Naive thymus-derived CD4-positive, alpha-beta T cell (primary cell): ENCODE measurements at regions not wholly inside any gene's neighbourhood (a gene's known extent, or its start where the extent isn't known, plus 50 kb on each side); places are given as distances from the start of the nearest gene placed in this dataset.

Source experiments
- ATAC-seq: fragments of 150-1000 bp; cut with Tn5 transposase; 2 replicates; pipeline ENCODE4 v1.10.0; 2021; ENCODE audit warnings: mild to moderate bottlenecking, moderate library complexity
- CTCF ChIA-PET: fragments of 350-600 bp; sonication (Branson Sonifier 250); formaldehyde crosslinking; loops from one replicate; lab custom pipeline; 2021; ENCODE audit warnings: antibody characterized with exemption; lab: Charles Lee
- POLR2A ChIA-PET: fragments of 350-600 bp; sonication (Branson Sonifier 250); formaldehyde crosslinking; loops from one replicate; lab custom pipeline; 2021; ENCODE audit warnings: antibody characterized with exemption, inconsistent platforms; lab: Charles Lee
- DNase-seq, 9 donors: peaks; one replicate each; pipeline versions ENCODE4 v3.0.0 to v3.0.0-alpha.2; 2020 to 2022; ENCODE audit warnings: mixed read lengths in 1 of 9
- H3K27ac ChIP-seq: one replicate; pipeline ENCODE4 v1.7.0; 2013; ENCODE audit warnings: mild to moderate bottlenecking, low read depth, low read length, moderate library complexity
- H3K27me3 ChIP-seq, 2 donors: one replicate each; pipeline ENCODE4 v1.7.0; 2013; ENCODE audit warnings: low read length in 2 of 2, mild to moderate bottlenecking in 2 of 2, moderate library complexity in 2 of 2; ENCODE audit not compliant: control insufficient read depth in 2 of 2, insufficient read depth in 2 of 2
- H3K36me3 ChIP-seq, 3 experiments: 1 replicate in 2 of 3; 2 replicates in 1 of 3; pipeline ENCODE4 v1.7.0; 2013; ENCODE audit warnings: low read length in 3 of 3, mild to moderate bottlenecking in 3 of 3, moderate library complexity in 1 of 3; ENCODE audit not compliant: insufficient read depth in 3 of 3, control insufficient read depth in 2 of 3
- H3K4me1 ChIP-seq, 2 donors: one replicate each; pipeline ENCODE4 v1.7.0; 2013; ENCODE audit warnings: low read length in 2 of 2, mild to moderate bottlenecking in 2 of 2, moderate library complexity in 1 of 2; ENCODE audit not compliant: control insufficient read depth in 2 of 2, insufficient read depth in 2 of 2
- H3K4me3 ChIP-seq: 2 replicates; pipeline ENCODE4 v1.7.0; 2013; ENCODE audit warnings: mild to moderate bottlenecking, low read length
- H3K9me3 ChIP-seq, 3 experiments: 1 replicate in 2 of 3; 2 replicates in 1 of 3; pipeline ENCODE4 v1.7.0; 2013; ENCODE audit warnings: low read length in 3 of 3; ENCODE audit not compliant: control insufficient read depth in 2 of 3
- H3K27ac Mint-ChIP-seq, 9 donors: one replicate each; pipeline ENCODE4 v1.8.0; 2020 to 2022; ENCODE audit warnings: mixed read lengths in 9 of 9, mild to moderate bottlenecking in 8 of 9, moderate library complexity in 5 of 9, inconsistent platforms in 2 of 9
- H3K27me3 Mint-ChIP-seq, 5 donors: one replicate each; pipeline ENCODE4 v1.8.0; 2021 to 2022; ENCODE audit warnings: mixed read lengths in 5 of 5, mild to moderate bottlenecking in 1 of 5
- H3K36me3 Mint-ChIP-seq, 5 donors: one replicate each; pipeline ENCODE4 v1.8.0; 2020 to 2022; ENCODE audit warnings: mixed read lengths in 5 of 5, mild to moderate bottlenecking in 3 of 5, inconsistent platforms in 1 of 5
- H3K4me1 Mint-ChIP-seq, 7 donors: one replicate each; pipeline ENCODE4 v1.8.0; 2020 to 2022; ENCODE audit warnings: mixed read lengths in 7 of 7, mild to moderate bottlenecking in 3 of 7, inconsistent platforms in 1 of 7
- H3K4me3 Mint-ChIP-seq, 10 donors: one replicate each; pipeline ENCODE4 v1.8.0; 2020 to 2022; ENCODE audit warnings: mild to moderate bottlenecking in 10 of 10, mixed read lengths in 10 of 10, moderate library complexity in 6 of 10, inconsistent platforms in 2 of 10
- H3K9me3 Mint-ChIP-seq, 11 donors: one replicate each; pipeline ENCODE4 v1.8.0; 2020 to 2022; ENCODE audit warnings: mixed read lengths in 11 of 11, mild to moderate bottlenecking in 4 of 11, inconsistent platforms in 1 of 11, moderate library complexity in 1 of 11
- intact Hi-C, 2 donors: fragments of 100-400 bp; cut with micrococcal nuclease; formaldehyde crosslinking; loops; one replicate each; pipeline ENCODE4 v1.15.1; 2023

- no peak for DNase-seq
- Mint-ChIP-seq H3K4me1 (peaks cover 0 to 7% (median 5%) of the 10 kb centered on the region in 7 donors), H3K27ac (no peak overlapping the region), H3K9me3 (peaks cover 0 to 10% (median 2%) of the 10 kb centered on the region in 11 donors), H3K36me3 (no peaks in the 10 kb centered on the region), H3K4me3 (no peak overlapping the region), H3K27me3 (peaks cover 5 to 25% (median 21%) of the 10 kb centered on the region in 5 donors)
- Histone ChIP-seq H3K27me3 (no peaks in the 10 kb centered on the region), H3K27ac (no peak overlapping the region), H3K4me3 (no peak overlapping the region), H3K9me3 (no peaks in the 10 kb centered on the region), H3K4me1 (no peaks in the 10 kb centered on the region), H3K36me3 (no peaks in the 10 kb centered on the region)
- ATAC-seq: no peak
- intact Hi-C loops: no loop called here
- ChIA-PET POLR2A (no interaction called here), CTCF (no interaction called here)
Observed at GRCh38 chr6:167731731-167732422, 94.8 kb upstream of the AFDN start.

- H3K27ac Mint-ChIP-seq: no peak overlapping the region
- POLR2A ChIA-PET: no interaction called here
Observed at GRCh38 chr6:167733740-167734661, 92.7 kb upstream of the AFDN start.

GRCh38 chr6:167734662-167735083 lies 92.0 kb upstream of the AFDN start:
- no peaks in the 10 kb centered on the region for H3K36me3 Mint-ChIP-seq
- Histone ChIP-seq H3K4me3 (no peak overlapping the region), H3K9me3 (no peaks in the 10 kb centered on the region), H3K27me3 (no peaks in the 10 kb centered on the region), H3K4me1 (no peaks in the 10 kb centered on the region), H3K36me3 (no peaks in the 10 kb centered on the region), H3K27ac (no peak overlapping the region)
- peaks cover 0 to 10% (median 2%) of the 10 kb centered on the region in 11 donors for H3K9me3 Mint-ChIP-seq
- no peak for ATAC-seq
- CTCF ChIA-PET: no interaction called here
- DNase-seq: no peak
- intact Hi-C loops: no loop called here
- H3K4me3 Mint-ChIP-seq: no peak overlapping the region
- H3K27me3 Mint-ChIP-seq: peaks cover 9 to 26% (median 12%) of the 10 kb centered on the region in 5 donors
- H3K27ac Mint-ChIP-seq: no peak overlapping the region
- H3K4me1 Mint-ChIP-seq: peaks cover 0 to 7% (median 5%) of the 10 kb centered on the region in 7 donors
- POLR2A ChIA-PET: no interaction called here

More at GRCh38 chr6:167733740-167734661, 92.7 kb upstream of the AFDN start:
- CTCF ChIA-PET: no interaction called here
- Histone ChIP-seq H3K27me3 (no peaks in the 10 kb centered on the region), H3K9me3 (no peaks in the 10 kb centered on the region), H3K4me3 (no peak overlapping the region), H3K27ac (no peak overlapping the region), H3K36me3 (no peaks in the 10 kb centered on the region), H3K4me1 (no peaks in the 10 kb centered on the region)
- Mint-ChIP-seq H3K27me3 (peaks cover 9 to 26% (median 11%) of the 10 kb centered on the region in 5 donors), H3K9me3 (peaks cover 0 to 10% (median 2%) of the 10 kb centered on the region in 11 donors), H3K36me3 (no peaks in the 10 kb centered on the region), H3K4me3 (peak overlapping the region in 1 of 10 donors; percentile 33), H3K4me1 (peaks cover 0 to 7% (median 5%) of the 10 kb centered on the region in 7 donors)
- intact Hi-C loops: no loop called here
- ATAC-seq: no peak
- DNase-seq: no peak

- no peaks in the 10 kb centered on the region for H3K27me3 ChIP-seq
- ATAC-seq: peak; percentile 34
- H3K9me3 Mint-ChIP-seq: peaks cover 0 to 10% (median 2%) of the 10 kb centered on the region in 11 donors
- H3K9me3 ChIP-seq: no peaks in the 10 kb centered on the region
- no peaks in the 10 kb centered on the region for H3K4me1 ChIP-seq
- no peak overlapping the region for H3K27ac ChIP-seq
- H3K27ac Mint-ChIP-seq: peak overlapping the region in 1 of 9 donors; percentile 53
- H3K4me3 Mint-ChIP-seq: no peak overlapping the region
- H3K36me3 Mint-ChIP-seq: no peaks in the 10 kb centered on the region
- H3K27me3 Mint-ChIP-seq: peaks cover 9 to 24% (median 10%) of the 10 kb centered on the region in 5 donors
- H3K36me3 ChIP-seq: no peaks in the 10 kb centered on the region
- peaks cover 0 to 7% (median 5%) of the 10 kb centered on the region in 7 donors for H3K4me1 Mint-ChIP-seq
- no peak for DNase-seq
- H3K4me3 ChIP-seq: no peak overlapping the region
- ChIA-PET POLR2A (no interaction called here), CTCF (no interaction called here)
- intact Hi-C loops: no loop called here
Observed at GRCh38 chr6:167735084-167735950, 91.4 kb upstream of the AFDN start.

GRCh38 chr6:167735951-167736288 lies 90.8 kb upstream of the AFDN start:
- Histone ChIP-seq H3K27ac (no peak overlapping the region), H3K4me3 (no peak overlapping the region), H3K27me3 (no peaks in the 10 kb centered on the region), H3K36me3 (no peaks in the 10 kb centered on the region), H3K9me3 (no peaks in the 10 kb centered on the region), H3K4me1 (no peaks in the 10 kb centered on the region)
- ChIA-PET POLR2A (no interaction called here), CTCF (no interaction called here)
- DNase-seq: no peak
- intact Hi-C loops: no loop called here
- peaks cover 0 to 7% (median 5%) of the 10 kb centered on the region in 7 donors for H3K4me1 Mint-ChIP-seq
- peaks cover 0 to 10% (median 2%) of the 10 kb centered on the region in 11 donors for H3K9me3 Mint-ChIP-seq
- ATAC-seq: no peak
- H3K27me3 Mint-ChIP-seq: peaks cover 8 to 19% (median 10%) of the 10 kb centered on the region in 5 donors
- no peaks in the 10 kb centered on the region for H3K36me3 Mint-ChIP-seq
- no peak overlapping the region for H3K4me3 Mint-ChIP-seq
- H3K27ac Mint-ChIP-seq: no peak overlapping the region

- ATAC-seq (no peak), DNase-seq (no peak)
- Histone ChIP-seq H3K4me1 (no peaks in the 10 kb centered on the region), H3K27me3 (no peaks in the 10 kb centered on the region), H3K9me3 (no peaks in the 10 kb centered on the region), H3K27ac (no peak overlapping the region), H3K4me3 (no peak overlapping the region), H3K36me3 (no peaks in the 10 kb centered on the region)
- POLR2A ChIA-PET: no interaction called here
- H3K36me3 Mint-ChIP-seq: no peaks in the 10 kb centered on the region
- CTCF ChIA-PET: no interaction called here
- H3K27me3 Mint-ChIP-seq: peaks cover 8 to 19% (median 10%) of the 10 kb centered on the region in 5 donors
- H3K9me3 Mint-ChIP-seq: peaks cover 0 to 10% (median 2%) of the 10 kb centered on the region in 11 donors
- intact Hi-C loops: no loop called here
- H3K4me1 Mint-ChIP-seq: peaks cover 0 to 7% (median 5%) of the 10 kb centered on the region in 7 donors
- H3K27ac Mint-ChIP-seq: no peak overlapping the region
- H3K4me3 Mint-ChIP-seq: no peak overlapping the region
Observed at GRCh38 chr6:167736486-167737204, 90.1 kb upstream of the AFDN start.
